Keratinocyte (primary cell): ENCODE measurements at regions not wholly inside any gene's neighbourhood (a gene's known extent, or its start where the extent isn't known, plus 50 kb on each side); places are given as distances from the start of the nearest gene placed in this dataset.

Source experiments
- DNase-seq: peaks from one replicate; pipeline ENCODE4 v3.0.0-alpha.2; 2011; ENCODE audit warnings: low read depth, missing footprints, low spot score
- FAIRE-seq: peaks from 2 replicates; lab custom pipeline; 2011; peaks lifted over from hg19 to GRCh38; lab: Jason Lieb, UNC
- H2AFZ ChIP-seq: 2 replicates; pipeline ENCODE4 v1.6.0; 2012; ENCODE audit warnings: low read length, control low read depth, inconsistent platforms; ENCODE audit not compliant: control insufficient read depth
- H3K27ac ChIP-seq: 2 replicates; pipeline ENCODE4 v1.5.1; 2011; ENCODE audit warnings: low read length; ENCODE audit not compliant: control insufficient read depth, insufficient read depth
- H3K27me3 ChIP-seq: 3 replicates; pipeline ENCODE4 v1.6.0; 2011; ENCODE audit warnings: low read length; ENCODE audit not compliant: control insufficient read depth, insufficient read depth; ENCODE audit errors: extremely low read depth
- H3K36me3 ChIP-seq, 2 experiments: 2 replicates in 1 of 2; 3 replicates in 1 of 2; pipeline ENCODE4 v1.5.1; 2011; ENCODE audit warnings: low read length in 2 of 2, mild to moderate bottlenecking in 1 of 2; ENCODE audit not compliant: control insufficient read depth in 2 of 2, insufficient read depth in 2 of 2; ENCODE audit errors: extremely low read depth in 1 of 2
- H3K4me1 ChIP-seq: 3 replicates; pipeline ENCODE4 v1.5.1; 2011; ENCODE audit warnings: low read length; ENCODE audit not compliant: control insufficient read depth, insufficient read depth; ENCODE audit errors: extremely low read depth
- H3K4me2 ChIP-seq: 3 replicates; pipeline ENCODE4 v1.6.0; 2011; ENCODE audit warnings: low read depth, low read length; ENCODE audit not compliant: control insufficient read depth, insufficient read depth; ENCODE audit errors: extremely low read depth
- H3K4me3 ChIP-seq, 3 experiments: fragments of 200-600 bp in 1 of 3; sonication (generic) in 1 of 3; 2 replicates in 2 of 3; 3 replicates in 1 of 3; pipeline ENCODE4 v1.5.1; 2011 to 2016; ENCODE audit warnings: low read length in 3 of 3, mild to moderate bottlenecking in 3 of 3, control low read depth in 2 of 3, inconsistent platforms in 1 of 3, low read depth in 1 of 3, mixed read lengths in 1 of 3, mixed run types in 1 of 3, moderate library complexity in 1 of 3; ENCODE audit not compliant: control insufficient read depth in 2 of 3, insufficient read depth in 2 of 3; ENCODE audit errors: extremely low read depth in 1 of 3
- H3K79me2 ChIP-seq: 2 replicates; pipeline ENCODE4 v1.6.0; 2012; ENCODE audit warnings: low read length; ENCODE audit not compliant: control insufficient read depth, insufficient read depth
- H3K9ac ChIP-seq: 3 replicates; pipeline ENCODE4 v1.6.0; 2011; ENCODE audit warnings: low read length; ENCODE audit not compliant: control insufficient read depth, insufficient read depth; ENCODE audit errors: extremely low read depth
- H3K9me1 ChIP-seq: 3 replicates; pipeline ENCODE4 v1.6.0; 2011; ENCODE audit warnings: low read length; ENCODE audit not compliant: control insufficient read depth, insufficient read depth; ENCODE audit errors: extremely low read depth
- H3K9me3 ChIP-seq: 2 replicates; pipeline ENCODE4 v1.5.1; 2012; ENCODE audit warnings: low read depth, low read length; ENCODE audit not compliant: control insufficient read depth
- H4K20me1 ChIP-seq: 3 replicates; pipeline ENCODE4 v1.6.0; 2011; ENCODE audit warnings: low read length; ENCODE audit not compliant: control insufficient read depth, insufficient read depth; ENCODE audit errors: extremely low read depth
- EZH2 ChIP-seq: IDR thresholded peaks from one replicate; pipeline ENCODE4 v1.6.1; 2012; ENCODE audit warnings: inconsistent platforms, mild to moderate bottlenecking, low read length, moderate library complexity
- dilution Hi-C: fragments of 300-500 bp; cut with MboI; formaldehyde crosslinking; loops from one replicate; pipeline ENCODE4 v1.7.0; 2020; ENCODE audit warnings: low sequenced_read_pairs; ENCODE audit not compliant: extremely low pct_ligation_motif_present
- TF ChIP-seq, protein P1 (sequence below), 3 experiments: IDR thresholded peaks in 1 of 3; conservative IDR thresholded peaks in 1 of 3; optimal IDR thresholded peaks in 1 of 3; 2 replicates in 2 of 3; 3 replicates in 1 of 3; pipeline versions ENCODE3 to v1.5.1; 2011; ENCODE audit warnings: low read length in 3 of 3, mild to moderate bottlenecking in 3 of 3, moderate library complexity in 2 of 3, control low read depth in 1 of 3, inconsistent platforms in 1 of 3; ENCODE audit not compliant: insufficient read depth in 2 of 3; ENCODE audit errors: extremely low read depth in 1 of 3

GRCh38 chr1:82387012-82387366 is 586.3 kb downstream of the ADGRL2 start:
- Histone ChIP-seq H3K9me1 (no peaks in the 10 kb centered on the region), H3K36me3 (no peaks in the 10 kb centered on the region), H3K79me2 (no peaks in the 10 kb centered on the region), H3K4me1 (peaks cover 8% of the 10 kb centered on the region), H3K27ac (no peak overlapping the region), H4K20me1 (no peaks in the 10 kb centered on the region), H3K9ac (no peak overlapping the region), H3K9me3 (no peaks in the 10 kb centered on the region), H3K4me3 (no peak overlapping the region), H2AFZ (no peak overlapping the region), H3K27me3 (no peaks in the 10 kb centered on the region), H3K4me2 (no peak overlapping the region)
- dilution Hi-C loops, result no loop called here
- FAIRE-seq, result no peak
- TF ChIP-seq EZH2, result no peak
- TF ChIP-seq, protein P1, sequence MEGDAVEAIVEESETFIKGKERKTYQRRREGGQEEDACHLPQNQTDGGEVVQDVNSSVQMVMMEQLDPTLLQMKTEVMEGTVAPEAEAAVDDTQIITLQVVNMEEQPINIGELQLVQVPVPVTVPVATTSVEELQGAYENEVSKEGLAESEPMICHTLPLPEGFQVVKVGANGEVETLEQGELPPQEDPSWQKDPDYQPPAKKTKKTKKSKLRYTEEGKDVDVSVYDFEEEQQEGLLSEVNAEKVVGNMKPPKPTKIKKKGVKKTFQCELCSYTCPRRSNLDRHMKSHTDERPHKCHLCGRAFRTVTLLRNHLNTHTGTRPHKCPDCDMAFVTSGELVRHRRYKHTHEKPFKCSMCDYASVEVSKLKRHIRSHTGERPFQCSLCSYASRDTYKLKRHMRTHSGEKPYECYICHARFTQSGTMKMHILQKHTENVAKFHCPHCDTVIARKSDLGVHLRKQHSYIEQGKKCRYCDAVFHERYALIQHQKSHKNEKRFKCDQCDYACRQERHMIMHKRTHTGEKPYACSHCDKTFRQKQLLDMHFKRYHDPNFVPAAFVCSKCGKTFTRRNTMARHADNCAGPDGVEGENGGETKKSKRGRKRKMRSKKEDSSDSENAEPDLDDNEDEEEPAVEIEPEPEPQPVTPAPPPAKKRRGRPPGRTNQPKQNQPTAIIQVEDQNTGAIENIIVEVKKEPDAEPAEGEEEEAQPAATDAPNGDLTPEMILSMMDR (optimal IDR thresholded peaks at IDR 0.05 in 1 of 3, IDR thresholded peaks at IDR 0.05 in 1 of 3, conservative IDR thresholded peaks at IDR 0.05 in 1 of 3; ENCODE audit: extremely low read depth in 1 of 3, insufficient read depth in 2 of 3, low read length in 3 of 3), result no peak
- no peak for DNase-seq

DNA sequence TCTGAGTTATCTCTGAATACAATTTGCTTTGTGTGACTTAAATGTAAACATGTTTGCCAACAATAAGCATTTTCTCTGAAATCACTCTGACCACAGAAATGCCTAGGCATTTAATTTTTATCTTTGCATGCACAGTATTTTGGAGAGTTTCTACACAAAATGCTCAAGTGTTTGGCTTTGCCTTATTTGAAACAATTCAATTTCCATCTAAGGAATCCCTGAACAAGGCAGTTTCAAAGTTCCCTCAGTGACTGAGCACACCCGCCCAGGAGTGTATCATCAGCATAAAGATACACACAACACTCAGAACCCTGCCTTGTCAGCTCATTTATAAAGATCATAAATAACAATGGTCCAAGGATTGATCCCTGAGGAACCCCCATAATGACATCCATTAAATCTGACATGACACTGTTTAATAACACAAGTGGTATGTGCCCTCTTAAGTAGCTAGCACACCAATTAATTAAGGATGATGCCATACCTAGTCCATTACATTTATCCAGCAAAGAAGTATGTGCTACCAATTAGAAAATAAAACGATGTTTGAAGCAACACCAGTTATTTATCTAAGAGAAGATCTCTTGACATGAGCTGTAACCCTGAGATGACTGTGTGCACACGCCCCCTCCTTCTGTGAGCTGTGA is 585.8 kb downstream of the ADGRL2 start:
- no peak for FAIRE-seq
- dilution Hi-C loops, result no loop called here

More for the DNA sequence above, 585.8 kb downstream of the ADGRL2 start:
- no peaks in the 10 kb centered on the region for H3K79me2 ChIP-seq
- H3K4me1 ChIP-seq, result peaks cover 8% of the 10 kb centered on the region
- H3K4me2 ChIP-seq, result no peak overlapping the region
- no peaks in the 10 kb centered on the region for H3K9me1 ChIP-seq
- no peaks in the 10 kb centered on the region for H3K9me3 ChIP-seq
- H4K20me1 ChIP-seq, result no peaks in the 10 kb centered on the region
- DNase-seq, result no peak
- no peak overlapping the region for H3K4me3 ChIP-seq
- no peak overlapping the region for H3K9ac ChIP-seq
- no peak overlapping the region for H2AFZ ChIP-seq
- H3K27ac ChIP-seq, result no peak overlapping the region
- H3K27me3 ChIP-seq, result no peaks in the 10 kb centered on the region
- H3K36me3 ChIP-seq, result no peaks in the 10 kb centered on the region
- TF ChIP-seq, protein P1 (optimal IDR thresholded peaks at IDR 0.05 in 1 of 3, IDR thresholded peaks at IDR 0.05 in 1 of 3, conservative IDR thresholded peaks at IDR 0.05 in 1 of 3; ENCODE audit: extremely low read depth in 1 of 3, insufficient read depth in 2 of 3, low read length in 3 of 3), result no peak
- TF ChIP-seq EZH2, result no peak
